ENCODE measurements at regions not wholly inside any gene's neighbourhood (a gene's known extent, or its start where the extent isn't known, plus 50 kb on each side); places are given as distances from the start of the nearest gene placed in this dataset.

DNA sequence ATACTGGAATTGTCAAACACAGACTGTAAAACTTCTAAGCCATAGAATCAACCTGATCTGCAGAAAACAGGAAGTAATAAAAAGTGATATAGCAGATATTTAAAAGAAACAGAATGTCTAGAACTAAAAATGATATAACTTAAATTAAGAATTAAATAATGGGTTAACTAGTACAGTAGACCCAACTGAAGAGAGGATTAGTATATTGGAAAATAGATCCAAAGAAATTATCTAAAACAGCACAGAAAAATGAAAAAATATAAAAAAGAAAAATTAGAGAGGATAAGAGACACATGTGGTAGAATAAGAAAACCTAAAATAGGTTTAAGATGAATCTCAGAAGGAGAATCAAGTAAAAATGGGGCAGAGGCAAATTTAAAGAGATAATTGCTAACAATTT is 219.9 kb downstream of the SEMA6A start:
- no peak for TF ChIP-seq EZH2 (IDR thresholded peaks at IDR 0.05; ENCODE audit: borderline replicate concordance, low read depth, low read length, severe bottlenecking)
- TF ChIP-seq, protein P1, sequence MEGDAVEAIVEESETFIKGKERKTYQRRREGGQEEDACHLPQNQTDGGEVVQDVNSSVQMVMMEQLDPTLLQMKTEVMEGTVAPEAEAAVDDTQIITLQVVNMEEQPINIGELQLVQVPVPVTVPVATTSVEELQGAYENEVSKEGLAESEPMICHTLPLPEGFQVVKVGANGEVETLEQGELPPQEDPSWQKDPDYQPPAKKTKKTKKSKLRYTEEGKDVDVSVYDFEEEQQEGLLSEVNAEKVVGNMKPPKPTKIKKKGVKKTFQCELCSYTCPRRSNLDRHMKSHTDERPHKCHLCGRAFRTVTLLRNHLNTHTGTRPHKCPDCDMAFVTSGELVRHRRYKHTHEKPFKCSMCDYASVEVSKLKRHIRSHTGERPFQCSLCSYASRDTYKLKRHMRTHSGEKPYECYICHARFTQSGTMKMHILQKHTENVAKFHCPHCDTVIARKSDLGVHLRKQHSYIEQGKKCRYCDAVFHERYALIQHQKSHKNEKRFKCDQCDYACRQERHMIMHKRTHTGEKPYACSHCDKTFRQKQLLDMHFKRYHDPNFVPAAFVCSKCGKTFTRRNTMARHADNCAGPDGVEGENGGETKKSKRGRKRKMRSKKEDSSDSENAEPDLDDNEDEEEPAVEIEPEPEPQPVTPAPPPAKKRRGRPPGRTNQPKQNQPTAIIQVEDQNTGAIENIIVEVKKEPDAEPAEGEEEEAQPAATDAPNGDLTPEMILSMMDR (IDR thresholded peaks at IDR 0.05; ENCODE audit: borderline replicate concordance, extremely low read depth, low read length, poor library complexity, severe bottlenecking), result no peak
- ATAC-seq (ENCODE audit: insufficient read depth, low read depth), result no peak
- H2AFZ ChIP-seq (ENCODE audit: low read depth, low read length), result no peak overlapping the region

DNA sequence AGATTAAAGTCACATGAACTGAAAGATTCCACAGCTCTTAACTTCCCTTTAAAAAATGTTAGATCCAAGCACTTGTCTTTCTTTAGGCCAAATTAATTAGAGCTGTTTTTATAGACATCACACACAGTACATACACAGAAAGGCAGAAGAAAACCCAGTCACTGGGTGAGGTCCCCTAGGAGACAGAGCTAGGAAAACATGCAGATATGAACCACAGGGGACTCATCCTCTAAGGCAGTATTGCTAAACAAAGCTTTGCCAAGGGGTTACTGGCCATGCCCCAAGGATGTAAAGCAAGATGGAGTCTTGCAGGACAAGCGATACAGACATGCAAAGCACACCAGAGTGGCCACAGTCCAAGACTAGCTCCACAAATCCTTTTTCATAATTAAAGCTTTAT is 227.0 kb downstream of the SEMA6A start:
- no peaks in the 10 kb centered on the region for H3K79me2 ChIP-seq (ENCODE audit: insufficient read depth, low read length)
- no peaks in the 10 kb centered on the region for H3K36me3 ChIP-seq (ENCODE audit: insufficient read depth, low read length)
- H4K20me1 ChIP-seq (ENCODE audit: insufficient read depth, low read length), result no peaks in the 10 kb centered on the region
- ATAC-seq (ENCODE audit: insufficient read depth, low read depth) (no peak), DNase-seq (no peak)
- H3K9ac ChIP-seq (ENCODE audit: low read depth, low read length), result no peak overlapping the region
- H3K4me3 ChIP-seq (ENCODE audit: low read depth in 1 of 2, low read length in 2 of 2), result no peak overlapping the region
- no peak overlapping the region for H2AFZ ChIP-seq (ENCODE audit: low read depth, low read length)
- H3K4me1 ChIP-seq (ENCODE audit: insufficient read depth, low read length), result no peaks in the 10 kb centered on the region
- H3K4me2 ChIP-seq (ENCODE audit: insufficient read depth, low read length), result no peak overlapping the region
- H3K27me3 ChIP-seq (ENCODE audit: insufficient read depth, low read length, poor library complexity), result no peaks in the 10 kb centered on the region
- peaks cover 5% of the 10 kb centered on the region for H3K9me3 ChIP-seq (ENCODE audit: insufficient read depth, low read length, severe bottlenecking)
- no peak overlapping the region for H3K27ac ChIP-seq (ENCODE audit: low read length)
- TF ChIP-seq, protein P1 (IDR thresholded peaks at IDR 0.05; ENCODE audit: borderline replicate concordance, extremely low read depth, low read length, poor library complexity, severe bottlenecking), result no peak
- TF ChIP-seq EZH2 (IDR thresholded peaks at IDR 0.05; ENCODE audit: borderline replicate concordance, low read depth, low read length, severe bottlenecking), result no peak

More for the DNA sequence above, 219.9 kb downstream of the SEMA6A start:
- no peak overlapping the region for H3K4me3 ChIP-seq (ENCODE audit: low read depth in 1 of 2, low read length in 2 of 2)
- H3K27me3 ChIP-seq (ENCODE audit: insufficient read depth, low read length, poor library complexity), result no peaks in the 10 kb centered on the region
- no peak overlapping the region for H3K9ac ChIP-seq (ENCODE audit: low read depth, low read length)
- H3K4me2 ChIP-seq (ENCODE audit: insufficient read depth, low read length), result no peak overlapping the region
- DNase-seq, result no peak
- H3K9me3 ChIP-seq (ENCODE audit: insufficient read depth, low read length, severe bottlenecking), result peaks cover 9% of the 10 kb centered on the region
- no peaks in the 10 kb centered on the region; the same call in 1 of the 2 replicates for H3K36me3 ChIP-seq (ENCODE audit: insufficient read depth, low read length)
- H3K79me2 ChIP-seq (ENCODE audit: insufficient read depth, low read length), result no peaks in the 10 kb centered on the region
- no peaks in the 10 kb centered on the region for H3K4me1 ChIP-seq (ENCODE audit: insufficient read depth, low read length)
- no peak overlapping the region for H3K27ac ChIP-seq (ENCODE audit: low read length)
- no peaks in the 10 kb centered on the region for H4K20me1 ChIP-seq (ENCODE audit: insufficient read depth, low read length)

DNA sequence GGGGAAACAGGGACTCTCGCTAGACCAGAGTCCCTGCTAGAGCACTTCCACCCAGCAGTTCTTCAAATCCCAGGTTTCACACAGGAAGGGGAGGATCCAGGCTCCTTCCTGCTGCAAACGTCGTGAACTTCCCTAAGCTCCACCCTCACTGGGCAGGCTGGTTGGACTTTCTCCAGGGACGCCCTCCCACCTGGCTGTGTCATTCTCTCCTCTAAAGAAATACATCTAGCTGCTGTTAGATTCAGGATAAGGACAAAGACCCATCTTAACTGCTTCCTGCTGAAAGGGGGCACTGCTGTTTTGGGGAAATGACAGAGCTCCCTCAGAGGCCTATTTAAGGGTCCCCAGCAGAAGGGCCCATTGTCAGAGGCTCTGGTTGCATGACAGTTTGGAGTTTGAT is 230.7 kb downstream of the SEMA6A start:
- no peak for TF ChIP-seq EZH2 (IDR thresholded peaks at IDR 0.05; ENCODE audit: borderline replicate concordance, low read depth, low read length, severe bottlenecking)
- TF ChIP-seq, protein P1 (IDR thresholded peaks at IDR 0.05; ENCODE audit: borderline replicate concordance, extremely low read depth, low read length, poor library complexity, severe bottlenecking), result no peak
- Histone ChIP-seq H3K79me2 (ENCODE audit: insufficient read depth, low read length) (no peaks in the 10 kb centered on the region), H3K9ac (ENCODE audit: low read depth, low read length) (no peak overlapping the region), H3K27ac (ENCODE audit: low read length) (no peak overlapping the region), H3K36me3 (ENCODE audit: insufficient read depth, low read length) (no peaks in the 10 kb centered on the region), H2AFZ (ENCODE audit: low read depth, low read length) (no peak overlapping the region), H3K4me3 (ENCODE audit: low read depth in 1 of 2, low read length in 2 of 2) (no peak overlapping the region), H3K4me1 (ENCODE audit: insufficient read depth, low read length) (no peaks in the 10 kb centered on the region), H4K20me1 (ENCODE audit: insufficient read depth, low read length) (no peaks in the 10 kb centered on the region), H3K4me2 (ENCODE audit: insufficient read depth, low read length) (no peak overlapping the region), H3K9me3 (ENCODE audit: insufficient read depth, low read length, severe bottlenecking) (peaks cover 5% of the 10 kb centered on the region), H3K27me3 (ENCODE audit: insufficient read depth, low read length, poor library complexity) (no peaks in the 10 kb centered on the region)
- no peak for DNase-seq
- ATAC-seq (ENCODE audit: insufficient read depth, low read depth), result no peak
